Breast epithelium (tissue), 4 donors: ENCODE measurements at regions not wholly inside any gene's neighbourhood (a gene's known extent, or its start where the extent isn't known, plus 50 kb on each side); places are given as distances from the start of the nearest gene placed in this dataset.

Experiments
- DNase-seq, 2 donors: peaks; one replicate each; pipeline ENCODE4 v3.0.0-alpha.2; 2019; ENCODE audit warnings: low spot score in 2 of 2
- H3K27ac ChIP-seq, 2 donors: fragments of 200-600 bp; sonication (generic) in 1 of 2; one replicate each; pipeline ENCODE4 v1.5.1; 2016 to 2019; ENCODE audit warnings: mild to moderate bottlenecking in 1 of 2
- H3K27me3 ChIP-seq, 2 donors: fragments of 200-600 bp; sonication (generic) in 1 of 2; one replicate each; pipeline versions ENCODE4 v1.5.1 to v1.6.0; 2017 to 2019; ENCODE audit warnings: control low read depth in 1 of 2, mild to moderate bottlenecking in 1 of 2
- H3K36me3 ChIP-seq: fragments of 200-600 bp; one replicate; pipeline ENCODE4 v1.5.1; 2019
- H3K4me1 ChIP-seq, 2 donors: fragments of 200-600 bp; sonication (generic); one replicate each; pipeline ENCODE4 v1.5.1; 2016 to 2019; ENCODE audit warnings: control low read depth in 1 of 2
- H3K4me3 ChIP-seq, 3 donors: fragments of 200-600 bp; sonication (generic); 1 replicate in 2 of 3; 2 replicates in 1 of 3; pipeline ENCODE4 v1.5.1; 2016 to 2019; ENCODE audit warnings: mild to moderate bottlenecking in 3 of 3, moderate library complexity in 2 of 3
- H3K9me3 ChIP-seq, 2 donors: fragments of 200-600 bp; sonication (generic) in 1 of 2; one replicate each; pipeline ENCODE4 v1.5.1; 2016 to 2019; ENCODE audit warnings: control low read depth in 1 of 2
- POLR2A ChIP-seq: fragments of 450-650 bp; IDR thresholded peaks from one replicate; pipeline ENCODE4 v1.6.1; 2016; ENCODE audit warnings: antibody characterized with exemption, mild to moderate bottlenecking, moderate library complexity
- POLR2AphosphoS5 ChIP-seq, 3 donors: sonication (generic); formaldehyde crosslinking; IDR thresholded peaks; one replicate each; pipeline ENCODE4 v1.6.1; 2017; ENCODE audit warnings: antibody characterized with exemption in 3 of 3
- intact Hi-C: fragments of 100-400 bp; cut with DNase I; formaldehyde crosslinking; loops from one replicate; pipeline ENCODE4 v1.15.1; 2023; ENCODE audit warnings: low total_unique reads
- TF ChIP-seq, protein P1 (sequence below), 3 donors: fragments of 450-650 bp; IDR thresholded peaks; one replicate each; pipeline ENCODE4 v1.5.1; 2016 to 2017; ENCODE audit warnings: antibody characterized with exemption in 3 of 3, mild to moderate bottlenecking in 3 of 3, moderate library complexity in 3 of 3

DNA sequence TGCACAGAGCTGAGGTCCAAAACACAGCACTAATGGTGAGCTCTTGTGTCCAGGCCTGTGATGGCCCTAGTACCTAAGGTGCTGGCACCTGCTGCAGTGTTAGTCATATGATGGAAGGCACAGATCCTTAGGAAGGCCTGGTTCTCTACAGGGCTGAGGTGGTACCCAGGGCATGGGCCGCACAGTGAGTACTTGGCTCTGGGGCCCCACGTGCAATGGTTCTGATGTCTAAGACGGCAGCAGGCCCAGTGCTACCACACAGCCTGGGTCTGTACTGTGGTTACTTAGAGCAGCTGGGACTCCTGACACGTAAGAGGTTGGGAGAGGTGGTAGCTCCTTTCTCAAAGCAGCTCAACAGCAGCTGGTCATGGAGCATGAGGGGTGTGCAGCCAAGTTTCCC is 70.6 kb upstream of the MAGI2 start:
- H3K27me3 ChIP-seq, result no peaks in the 10 kb centered on the region
- no peaks in the 10 kb centered on the region for H3K4me1 ChIP-seq
- no peak for DNase-seq
- no peaks in the 10 kb centered on the region for H3K9me3 ChIP-seq
- intact Hi-C loops, result no loop called here
- no peak for TF ChIP-seq POLR2AphosphoS5 (IDR thresholded peaks at IDR 0.05)
- no peak for TF ChIP-seq POLR2A
- TF ChIP-seq, protein P1, sequence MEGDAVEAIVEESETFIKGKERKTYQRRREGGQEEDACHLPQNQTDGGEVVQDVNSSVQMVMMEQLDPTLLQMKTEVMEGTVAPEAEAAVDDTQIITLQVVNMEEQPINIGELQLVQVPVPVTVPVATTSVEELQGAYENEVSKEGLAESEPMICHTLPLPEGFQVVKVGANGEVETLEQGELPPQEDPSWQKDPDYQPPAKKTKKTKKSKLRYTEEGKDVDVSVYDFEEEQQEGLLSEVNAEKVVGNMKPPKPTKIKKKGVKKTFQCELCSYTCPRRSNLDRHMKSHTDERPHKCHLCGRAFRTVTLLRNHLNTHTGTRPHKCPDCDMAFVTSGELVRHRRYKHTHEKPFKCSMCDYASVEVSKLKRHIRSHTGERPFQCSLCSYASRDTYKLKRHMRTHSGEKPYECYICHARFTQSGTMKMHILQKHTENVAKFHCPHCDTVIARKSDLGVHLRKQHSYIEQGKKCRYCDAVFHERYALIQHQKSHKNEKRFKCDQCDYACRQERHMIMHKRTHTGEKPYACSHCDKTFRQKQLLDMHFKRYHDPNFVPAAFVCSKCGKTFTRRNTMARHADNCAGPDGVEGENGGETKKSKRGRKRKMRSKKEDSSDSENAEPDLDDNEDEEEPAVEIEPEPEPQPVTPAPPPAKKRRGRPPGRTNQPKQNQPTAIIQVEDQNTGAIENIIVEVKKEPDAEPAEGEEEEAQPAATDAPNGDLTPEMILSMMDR (IDR thresholded peaks at IDR 0.05), result no peak
- no peak overlapping the region for H3K4me3 ChIP-seq
- no peak overlapping the region for H3K27ac ChIP-seq
- H3K36me3 ChIP-seq, result no peaks in the 10 kb centered on the region

DNA sequence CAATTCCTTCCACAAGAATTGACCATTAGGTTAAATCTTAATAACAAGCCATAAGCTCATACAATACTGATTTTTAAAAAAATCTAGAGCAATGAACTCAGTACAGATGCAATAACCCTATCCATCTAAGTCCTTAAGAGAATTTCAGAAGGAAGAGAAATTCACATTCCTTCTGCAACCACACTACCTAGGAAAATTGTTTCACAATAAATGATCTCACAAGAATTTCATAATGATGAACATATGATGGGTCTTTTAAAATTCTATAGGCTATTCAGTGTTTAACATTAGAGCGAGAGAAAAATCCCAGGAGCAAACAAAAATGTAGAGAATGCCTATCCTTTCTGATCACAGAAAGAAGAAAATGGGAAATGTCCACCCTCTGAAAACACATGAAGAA is 70.0 kb upstream of the MAGI2 start:
- TF ChIP-seq, protein P1 (IDR thresholded peaks at IDR 0.05), result no peak
- TF ChIP-seq POLR2A, result no peak
- TF ChIP-seq POLR2AphosphoS5 (IDR thresholded peaks at IDR 0.05), result no peak

DNA sequence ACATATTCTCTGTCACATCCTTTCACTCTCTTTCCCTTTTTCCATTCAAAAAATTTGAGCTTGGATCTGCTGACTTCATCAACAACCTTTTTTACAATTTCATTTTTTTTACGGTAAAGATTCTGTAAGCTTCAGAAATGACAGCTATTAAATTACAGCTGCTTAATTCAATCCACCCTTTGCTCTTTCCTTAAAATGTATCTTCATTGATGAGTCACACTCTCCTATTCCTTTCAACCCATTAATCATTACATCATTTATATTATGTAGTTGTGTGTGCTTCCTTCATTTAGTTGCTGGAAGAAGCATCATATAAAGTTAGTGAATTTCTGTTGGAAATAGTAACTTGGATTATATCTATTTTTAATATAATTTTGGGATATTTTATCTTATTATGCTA is 67.1 kb upstream of the MAGI2 start:
- Histone ChIP-seq H3K27ac (no peak overlapping the region), H3K4me3 (no peak overlapping the region), H3K4me1 (no peaks in the 10 kb centered on the region), H3K9me3 (no peaks in the 10 kb centered on the region), H3K36me3 (no peaks in the 10 kb centered on the region), H3K27me3 (no peaks in the 10 kb centered on the region)
- intact Hi-C loops, result no loop called here
- TF ChIP-seq POLR2AphosphoS5 (IDR thresholded peaks at IDR 0.05), result no peak
- TF ChIP-seq POLR2A, result no peak
- TF ChIP-seq, protein P1 (IDR thresholded peaks at IDR 0.05), result no peak
- no peak for DNase-seq

More for the DNA sequence above, 70.0 kb upstream of the MAGI2 start:
- Histone ChIP-seq H3K27me3 (no peaks in the 10 kb centered on the region), H3K36me3 (no peaks in the 10 kb centered on the region), H3K9me3 (no peaks in the 10 kb centered on the region), H3K4me1 (no peaks in the 10 kb centered on the region), H3K4me3 (no peak overlapping the region), H3K27ac (no peak overlapping the region)
- DNase-seq, result no peak
- intact Hi-C loops, result no loop called here

DNA sequence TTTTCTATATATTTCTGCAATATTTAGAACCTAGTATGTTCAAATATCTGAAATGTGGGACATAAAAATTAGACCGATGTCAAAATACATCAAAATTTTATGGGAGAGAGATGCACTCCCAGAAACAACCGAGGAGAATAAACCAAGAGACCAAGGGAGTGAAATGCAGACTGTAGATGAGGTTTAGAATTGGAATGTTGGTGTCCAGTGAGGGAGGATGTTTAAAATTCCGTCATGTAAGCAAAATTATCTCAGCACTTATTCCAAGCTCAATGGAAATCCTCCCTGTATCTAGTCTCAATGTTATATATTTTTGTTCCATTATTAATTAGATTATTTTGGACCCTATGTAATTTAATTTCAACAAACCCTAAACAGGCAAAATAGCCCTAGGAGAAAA is 61.9 kb upstream of the MAGI2 start:
- TF ChIP-seq POLR2AphosphoS5 (IDR thresholded peaks at IDR 0.05) (no peak), POLR2A (no peak)
- TF ChIP-seq, protein P1 (IDR thresholded peaks at IDR 0.05), result no peak
- no peak overlapping the region for H3K4me3 ChIP-seq
- no peak for DNase-seq
- no peaks in the 10 kb centered on the region for H3K36me3 ChIP-seq
- H3K9me3 ChIP-seq, result no peaks in the 10 kb centered on the region
- intact Hi-C loops, result no loop called here
- no peaks in the 10 kb centered on the region for H3K4me1 ChIP-seq
- H3K27me3 ChIP-seq, result no peaks in the 10 kb centered on the region
- H3K27ac ChIP-seq, result no peak overlapping the region

DNA sequence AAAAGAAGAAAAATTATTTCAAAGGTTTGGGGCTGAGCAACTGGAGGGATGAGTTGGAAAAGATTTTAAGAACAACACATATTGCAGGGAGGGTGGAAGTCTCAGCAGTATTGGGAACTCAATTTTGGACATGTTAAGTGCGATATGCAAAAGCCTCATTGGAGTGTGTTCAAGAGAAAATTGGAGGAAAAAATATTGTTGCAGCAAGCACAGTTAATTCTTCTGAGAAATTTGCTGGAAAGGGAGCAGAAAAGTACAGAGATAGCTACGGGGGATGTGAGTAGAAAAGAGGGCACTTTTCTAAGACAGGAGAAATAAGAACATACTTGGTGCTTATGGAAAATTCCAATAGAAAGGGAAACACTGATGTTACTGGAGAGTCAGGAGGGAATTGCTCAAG is 59.8 kb upstream of the MAGI2 start:
- no peaks in the 10 kb centered on the region for H3K4me1 ChIP-seq
- intact Hi-C loops, result no loop called here
- no peaks in the 10 kb centered on the region for H3K9me3 ChIP-seq
- TF ChIP-seq POLR2AphosphoS5 (IDR thresholded peaks at IDR 0.05), result no peak
- TF ChIP-seq, protein P1 (IDR thresholded peaks at IDR 0.05), result no peak
- TF ChIP-seq POLR2A, result no peak
- DNase-seq, result no peak
- H3K27me3 ChIP-seq, result no peaks in the 10 kb centered on the region
- H3K4me3 ChIP-seq, result no peak overlapping the region
- H3K27ac ChIP-seq, result no peak overlapping the region
- no peaks in the 10 kb centered on the region for H3K36me3 ChIP-seq
